PC-3 (cell line): ENCODE measurements at regions not wholly inside any gene's neighbourhood (a gene's known extent, or its start where the extent isn't known, plus 50 kb on each side); places are given as distances from the start of the nearest gene placed in this dataset.

Source experiments
- EZH2 ChIP-seq: fragments of 300-600 bp; sonication (generic); IDR thresholded peaks from one replicate; pipeline ENCODE4 v1.6.1; 2017; ENCODE audit warnings: antibody characterized with exemption, mild to moderate bottlenecking, low read length; ENCODE audit not compliant: unreplicated experiment
- EZH2phosphoT487 ChIP-seq: fragments of 300-600 bp; sonication (generic); IDR thresholded peaks from 2 replicates; pipeline ENCODE4 v1.6.1; 2018; ENCODE audit warnings: mild to moderate bottlenecking, antibody characterized with exemption, low read length, borderline replicate concordance
- TF ChIP-seq, protein P1 (sequence below): fragments of 300-600 bp; sonication (generic); conservative IDR thresholded peaks from 2 replicates; pipeline ENCODE4 v1.5.1; 2017; ENCODE audit warnings: antibody characterized with exemption, low read depth, mild to moderate bottlenecking, low read length

DNA sequence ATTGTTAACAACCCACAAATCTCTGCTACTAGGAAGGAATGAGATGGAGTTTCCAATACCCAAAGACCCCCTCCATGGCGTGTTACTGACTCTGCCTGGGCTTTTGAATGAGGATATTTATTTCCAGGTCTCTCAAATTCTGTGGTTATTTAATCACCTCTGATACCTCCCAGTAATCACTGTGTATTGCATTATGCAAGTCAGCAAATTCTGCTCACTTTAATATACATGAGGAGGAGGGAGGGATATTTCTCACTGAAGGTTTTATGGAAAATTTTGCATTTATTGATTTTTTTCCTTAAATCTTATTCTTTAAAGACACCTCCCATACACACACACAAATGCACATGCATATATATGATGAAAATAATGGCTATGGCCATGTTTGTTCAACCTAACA is 962.9 kb downstream of the VRK1 start:
- TF ChIP-seq, protein P1, sequence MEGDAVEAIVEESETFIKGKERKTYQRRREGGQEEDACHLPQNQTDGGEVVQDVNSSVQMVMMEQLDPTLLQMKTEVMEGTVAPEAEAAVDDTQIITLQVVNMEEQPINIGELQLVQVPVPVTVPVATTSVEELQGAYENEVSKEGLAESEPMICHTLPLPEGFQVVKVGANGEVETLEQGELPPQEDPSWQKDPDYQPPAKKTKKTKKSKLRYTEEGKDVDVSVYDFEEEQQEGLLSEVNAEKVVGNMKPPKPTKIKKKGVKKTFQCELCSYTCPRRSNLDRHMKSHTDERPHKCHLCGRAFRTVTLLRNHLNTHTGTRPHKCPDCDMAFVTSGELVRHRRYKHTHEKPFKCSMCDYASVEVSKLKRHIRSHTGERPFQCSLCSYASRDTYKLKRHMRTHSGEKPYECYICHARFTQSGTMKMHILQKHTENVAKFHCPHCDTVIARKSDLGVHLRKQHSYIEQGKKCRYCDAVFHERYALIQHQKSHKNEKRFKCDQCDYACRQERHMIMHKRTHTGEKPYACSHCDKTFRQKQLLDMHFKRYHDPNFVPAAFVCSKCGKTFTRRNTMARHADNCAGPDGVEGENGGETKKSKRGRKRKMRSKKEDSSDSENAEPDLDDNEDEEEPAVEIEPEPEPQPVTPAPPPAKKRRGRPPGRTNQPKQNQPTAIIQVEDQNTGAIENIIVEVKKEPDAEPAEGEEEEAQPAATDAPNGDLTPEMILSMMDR: no peak
- no peak for TF ChIP-seq EZH2
- no peak for TF ChIP-seq EZH2phosphoT487
